ENCODE measurements at regions not wholly inside any gene's neighbourhood (a gene's known extent, or its start where the extent isn't known, plus 50 kb on each side); places are given as distances from the start of the nearest gene placed in this dataset.

DNA sequence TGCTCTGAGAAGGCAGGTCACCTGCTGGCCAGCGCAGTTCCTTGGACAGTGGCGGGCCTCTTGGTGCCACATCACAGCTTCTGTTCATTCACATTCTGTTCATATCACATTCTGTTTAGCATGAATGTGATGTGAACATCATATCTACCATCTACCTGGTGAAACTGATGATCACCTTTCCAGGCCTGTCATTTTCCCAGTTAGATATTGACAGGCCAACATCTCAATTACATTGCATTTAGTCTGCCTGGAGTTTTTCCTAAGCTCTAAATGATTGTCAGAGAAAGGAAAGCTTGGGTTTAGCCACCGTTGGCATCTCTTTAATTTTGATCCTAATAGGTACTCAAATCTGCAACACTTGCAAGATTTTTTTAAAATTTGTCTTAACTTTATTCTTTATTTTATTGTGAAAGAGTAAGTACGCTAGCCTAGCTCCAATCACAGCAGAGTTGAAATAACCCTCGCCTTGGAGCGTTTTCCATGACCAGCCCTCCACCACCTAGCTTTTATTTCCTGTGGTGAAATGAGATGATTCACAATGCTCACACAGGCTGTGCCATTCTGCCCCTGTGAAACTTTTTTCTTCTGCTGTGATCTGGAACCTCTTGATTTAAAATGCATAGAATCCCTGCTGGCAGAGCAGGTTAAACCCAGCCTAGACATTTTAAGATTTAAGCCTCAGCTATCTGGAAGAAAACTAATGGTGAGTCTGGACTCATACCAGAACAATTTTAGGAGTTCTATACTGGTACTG, 225.0 kb downstream of the ESM1 start:
- Mint-ChIP-seq H3K9me3 (ENCODE audit: unreplicated experiment) (no peaks in the 10 kb centered on the region), H3K27me3 (ENCODE audit: unreplicated experiment) (no peaks in the 10 kb centered on the region), H3K36me3 (ENCODE audit: low read depth, unreplicated experiment) (no peaks in the 10 kb centered on the region), H3K4me1 (ENCODE audit: unreplicated experiment) (peaks cover 4% of the 10 kb centered on the region), H3K4me3 (ENCODE audit: unreplicated experiment) (no peak overlapping the region), H3K27ac (ENCODE audit: unreplicated experiment) (no peak overlapping the region)
- TF ChIP-seq CTCF (IDR thresholded peaks at IDR 0.05; ENCODE audit: unreplicated experiment): no peak
- no peak for DNase-seq (ENCODE audit: low spot score)

- Mint-ChIP-seq H3K36me3 (ENCODE audit: low read depth, unreplicated experiment) (no peaks in the 10 kb centered on the region), H3K9me3 (ENCODE audit: unreplicated experiment) (no peaks in the 10 kb centered on the region), H3K27ac (ENCODE audit: unreplicated experiment) (no peak overlapping the region), H3K27me3 (ENCODE audit: unreplicated experiment) (no peaks in the 10 kb centered on the region), H3K4me3 (ENCODE audit: unreplicated experiment) (no peak overlapping the region), H3K4me1 (ENCODE audit: unreplicated experiment) (peaks cover 4% of the 10 kb centered on the region)
- no peak for TF ChIP-seq CTCF (IDR thresholded peaks at IDR 0.05; ENCODE audit: unreplicated experiment)
- no peak for DNase-seq (ENCODE audit: low spot score)
Measured at GRCh38 chr5:54758038-54758437, 227.4 kb downstream of the ESM1 start.

DNA sequence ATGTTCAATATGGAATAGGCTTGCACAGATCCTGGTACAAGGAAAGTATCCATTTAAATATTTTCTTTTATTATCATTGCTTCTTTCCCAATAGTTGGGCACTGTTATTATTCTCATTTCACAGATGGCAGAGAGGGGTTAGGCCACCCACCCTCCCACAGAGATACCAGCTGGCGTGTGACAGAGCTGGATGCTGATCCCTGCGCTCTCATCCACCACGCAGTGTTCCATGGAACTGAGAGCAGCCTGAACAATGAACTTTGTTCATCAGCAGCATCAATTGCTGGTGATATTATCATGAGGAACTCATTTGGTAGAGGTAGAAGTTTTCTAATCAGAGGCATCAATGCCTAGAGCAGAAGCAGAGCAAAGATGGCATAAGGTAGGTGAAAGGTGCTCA, 227.9 kb downstream of the ESM1 start:
- H3K9me3 Mint-ChIP-seq (ENCODE audit: unreplicated experiment): no peaks in the 10 kb centered on the region
- no peak for TF ChIP-seq CTCF (IDR thresholded peaks at IDR 0.05; ENCODE audit: unreplicated experiment)
- H3K36me3 Mint-ChIP-seq (ENCODE audit: low read depth, unreplicated experiment): no peaks in the 10 kb centered on the region
- H3K27ac Mint-ChIP-seq (ENCODE audit: unreplicated experiment): no peak overlapping the region
- no peak for DNase-seq (ENCODE audit: low spot score)
- no peaks in the 10 kb centered on the region for H3K27me3 Mint-ChIP-seq (ENCODE audit: unreplicated experiment)
- peaks cover 4% of the 10 kb centered on the region for H3K4me1 Mint-ChIP-seq (ENCODE audit: unreplicated experiment)
- no peak overlapping the region for H3K4me3 Mint-ChIP-seq (ENCODE audit: unreplicated experiment)

DNA sequence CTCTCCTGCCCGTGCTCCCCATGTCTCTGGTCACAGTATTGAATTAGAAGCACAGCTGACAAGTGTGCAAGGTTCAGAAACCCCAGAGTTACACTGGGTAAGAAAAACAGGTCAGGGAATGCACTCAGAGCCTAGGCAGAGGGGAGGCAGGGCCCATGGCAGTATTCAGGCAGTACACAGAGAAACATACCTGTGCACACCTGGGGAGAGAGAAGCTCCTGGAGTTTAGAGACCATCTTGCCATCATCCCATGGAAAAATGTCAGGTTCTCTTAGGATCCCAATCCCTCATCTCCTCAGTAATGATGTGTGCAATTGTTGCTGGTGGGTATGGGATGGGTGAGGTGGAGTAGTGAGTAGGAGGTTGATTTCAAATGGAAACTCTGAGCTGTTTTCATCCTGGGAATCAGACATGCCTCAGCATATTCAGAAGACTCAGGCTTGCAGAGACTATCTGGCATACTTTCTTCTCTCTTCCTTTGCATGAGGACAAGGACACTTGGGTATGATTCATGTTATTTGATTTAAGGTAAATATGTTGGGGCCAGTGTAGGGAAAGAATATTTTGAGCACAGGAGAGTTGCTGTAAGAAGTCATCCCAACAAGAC, 228.5 kb downstream of the ESM1 start:
- Mint-ChIP-seq H3K27me3 (ENCODE audit: unreplicated experiment) (no peaks in the 10 kb centered on the region), H3K9me3 (ENCODE audit: unreplicated experiment) (no peaks in the 10 kb centered on the region), H3K27ac (ENCODE audit: unreplicated experiment) (no peak overlapping the region), H3K36me3 (ENCODE audit: low read depth, unreplicated experiment) (no peaks in the 10 kb centered on the region), H3K4me1 (ENCODE audit: unreplicated experiment) (peaks cover 4% of the 10 kb centered on the region), H3K4me3 (ENCODE audit: unreplicated experiment) (no peak overlapping the region)
- no peak for DNase-seq (ENCODE audit: low spot score)
- TF ChIP-seq CTCF (IDR thresholded peaks at IDR 0.05; ENCODE audit: unreplicated experiment): no peak

DNA sequence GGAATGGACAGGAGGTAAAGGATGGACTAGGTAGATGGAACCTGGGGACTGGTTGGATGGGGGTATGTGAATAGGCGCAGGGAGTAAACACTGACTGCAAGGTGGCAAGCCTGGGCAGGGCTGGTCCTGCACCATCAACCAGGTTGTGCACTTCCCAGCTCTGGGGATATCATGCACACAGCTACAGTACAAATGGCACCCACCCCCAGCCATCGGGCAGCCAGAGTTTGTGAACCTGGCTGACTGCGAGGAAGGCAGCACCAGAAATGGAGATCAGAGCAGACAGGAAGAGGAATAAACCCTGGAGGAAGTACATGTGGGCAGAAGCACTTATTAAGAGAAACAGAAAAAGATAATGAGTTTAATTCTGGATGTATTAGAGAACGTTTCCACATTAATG, 229.1 kb downstream of the ESM1 start:
- H3K36me3 Mint-ChIP-seq (ENCODE audit: low read depth, unreplicated experiment): no peaks in the 10 kb centered on the region
- H3K4me1 Mint-ChIP-seq (ENCODE audit: unreplicated experiment): peaks cover 4% of the 10 kb centered on the region
- no peaks in the 10 kb centered on the region for H3K27me3 Mint-ChIP-seq (ENCODE audit: unreplicated experiment)

More for the DNA sequence above, 229.1 kb downstream of the ESM1 start:
- H3K4me3 Mint-ChIP-seq (ENCODE audit: unreplicated experiment): no peak overlapping the region
- H3K9me3 Mint-ChIP-seq (ENCODE audit: unreplicated experiment): no peaks in the 10 kb centered on the region
- no peak for TF ChIP-seq CTCF (IDR thresholded peaks at IDR 0.05; ENCODE audit: unreplicated experiment)
- no peak overlapping the region for H3K27ac Mint-ChIP-seq (ENCODE audit: unreplicated experiment)
- DNase-seq (ENCODE audit: low spot score): no peak

Data from endothelial cell (in vitro differentiated cells).